ENCODE measurements at regions not wholly inside any gene's neighbourhood (a gene's known extent, or its start where the extent isn't known, plus 50 kb on each side); places are given as distances from the start of the nearest gene placed in this dataset.

DNA sequence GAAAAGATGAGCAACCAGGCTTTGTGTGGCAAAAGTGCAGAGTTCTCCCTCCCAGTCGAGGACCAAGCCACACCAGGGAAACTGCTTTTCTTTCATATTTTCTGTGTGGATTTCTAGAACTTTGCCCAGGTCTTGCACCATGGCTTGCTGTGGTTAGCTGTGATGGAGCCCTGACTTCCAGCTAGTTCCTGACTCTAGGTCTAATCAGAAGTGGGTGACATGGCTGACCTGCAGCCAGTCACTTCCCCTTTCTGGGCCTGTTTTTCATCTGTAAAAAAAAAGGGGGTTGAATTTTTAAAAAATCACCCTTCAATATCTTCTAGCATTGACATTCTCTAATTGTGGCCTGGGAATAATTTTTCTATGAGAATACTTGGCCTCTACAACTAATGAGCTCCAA lies 491.2 kb upstream of the USP24 start (continued):
- TF ChIP-seq, protein P1, sequence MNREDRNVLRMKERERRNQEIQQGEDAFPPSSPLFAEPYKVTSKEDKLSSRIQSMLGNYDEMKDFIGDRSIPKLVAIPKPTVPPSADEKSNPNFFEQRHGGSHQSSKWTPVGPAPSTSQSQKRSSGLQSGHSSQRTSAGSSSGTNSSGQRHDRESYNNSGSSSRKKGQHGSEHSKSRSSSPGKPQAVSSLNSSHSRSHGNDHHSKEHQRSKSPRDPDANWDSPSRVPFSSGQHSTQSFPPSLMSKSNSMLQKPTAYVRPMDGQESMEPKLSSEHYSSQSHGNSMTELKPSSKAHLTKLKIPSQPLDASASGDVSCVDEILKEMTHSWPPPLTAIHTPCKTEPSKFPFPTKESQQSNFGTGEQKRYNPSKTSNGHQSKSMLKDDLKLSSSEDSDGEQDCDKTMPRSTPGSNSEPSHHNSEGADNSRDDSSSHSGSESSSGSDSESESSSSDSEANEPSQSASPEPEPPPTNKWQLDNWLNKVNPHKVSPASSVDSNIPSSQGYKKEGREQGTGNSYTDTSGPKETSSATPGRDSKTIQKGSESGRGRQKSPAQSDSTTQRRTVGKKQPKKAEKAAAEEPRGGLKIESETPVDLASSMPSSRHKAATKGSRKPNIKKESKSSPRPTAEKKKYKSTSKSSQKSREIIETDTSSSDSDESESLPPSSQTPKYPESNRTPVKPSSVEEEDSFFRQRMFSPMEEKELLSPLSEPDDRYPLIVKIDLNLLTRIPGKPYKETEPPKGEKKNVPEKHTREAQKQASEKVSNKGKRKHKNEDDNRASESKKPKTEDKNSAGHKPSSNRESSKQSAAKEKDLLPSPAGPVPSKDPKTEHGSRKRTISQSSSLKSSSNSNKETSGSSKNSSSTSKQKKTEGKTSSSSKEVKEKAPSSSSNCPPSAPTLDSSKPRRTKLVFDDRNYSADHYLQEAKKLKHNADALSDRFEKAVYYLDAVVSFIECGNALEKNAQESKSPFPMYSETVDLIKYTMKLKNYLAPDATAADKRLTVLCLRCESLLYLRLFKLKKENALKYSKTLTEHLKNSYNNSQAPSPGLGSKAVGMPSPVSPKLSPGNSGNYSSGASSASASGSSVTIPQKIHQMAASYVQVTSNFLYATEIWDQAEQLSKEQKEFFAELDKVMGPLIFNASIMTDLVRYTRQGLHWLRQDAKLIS (CRISPR knock-in tag; IDR thresholded peaks at IDR 0.05; ENCODE audit: borderline replicate concordance): no peak
- TF ChIP-seq, protein P2, sequence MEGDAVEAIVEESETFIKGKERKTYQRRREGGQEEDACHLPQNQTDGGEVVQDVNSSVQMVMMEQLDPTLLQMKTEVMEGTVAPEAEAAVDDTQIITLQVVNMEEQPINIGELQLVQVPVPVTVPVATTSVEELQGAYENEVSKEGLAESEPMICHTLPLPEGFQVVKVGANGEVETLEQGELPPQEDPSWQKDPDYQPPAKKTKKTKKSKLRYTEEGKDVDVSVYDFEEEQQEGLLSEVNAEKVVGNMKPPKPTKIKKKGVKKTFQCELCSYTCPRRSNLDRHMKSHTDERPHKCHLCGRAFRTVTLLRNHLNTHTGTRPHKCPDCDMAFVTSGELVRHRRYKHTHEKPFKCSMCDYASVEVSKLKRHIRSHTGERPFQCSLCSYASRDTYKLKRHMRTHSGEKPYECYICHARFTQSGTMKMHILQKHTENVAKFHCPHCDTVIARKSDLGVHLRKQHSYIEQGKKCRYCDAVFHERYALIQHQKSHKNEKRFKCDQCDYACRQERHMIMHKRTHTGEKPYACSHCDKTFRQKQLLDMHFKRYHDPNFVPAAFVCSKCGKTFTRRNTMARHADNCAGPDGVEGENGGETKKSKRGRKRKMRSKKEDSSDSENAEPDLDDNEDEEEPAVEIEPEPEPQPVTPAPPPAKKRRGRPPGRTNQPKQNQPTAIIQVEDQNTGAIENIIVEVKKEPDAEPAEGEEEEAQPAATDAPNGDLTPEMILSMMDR (IDR thresholded peaks at IDR 0.05): no peak
- no peak for TF ChIP-seq MYBL2 (CRISPR knock-in tag; IDR thresholded peaks at IDR 0.05)

- no peak for ATAC-seq
- no peak overlapping the region for H3K27ac Mint-ChIP-seq
- ChIA-PET POLR2A (no interaction called here), CTCF (no interaction called here)
- H3K36me3 Mint-ChIP-seq: no peaks in the 10 kb centered on the region
- H3K27me3 Mint-ChIP-seq (ENCODE audit: low read depth): no peaks in the 10 kb centered on the region; the same call in 1 of the 2 replicates
- peaks cover 5% of the 10 kb centered on the region for H3K4me1 Mint-ChIP-seq
- no peak for DNase-seq (ENCODE audit: low spot score)
- H3K4me3 Mint-ChIP-seq: no peak overlapping the region
- H3K9me3 Mint-ChIP-seq: peaks cover 10% of the 10 kb centered on the region
- TF ChIP-seq ZNF121 (CRISPR knock-in tag; IDR thresholded peaks at IDR 0.05) (no peak), ZNF281 (CRISPR knock-in tag; IDR thresholded peaks at IDR 0.05) (no peak), FOXJ3 (CRISPR knock-in tag; IDR thresholded peaks at IDR 0.05; ENCODE audit: borderline replicate concordance) (no peak), ZNF416 (CRISPR knock-in tag; IDR thresholded peaks at IDR 0.05) (no peak), NR3C1 (CRISPR knock-in tag; conservative IDR thresholded peaks at IDR 0.05; ENCODE audit: low read depth) (no peak), HMGA2 (CRISPR knock-in tag; IDR thresholded peaks at IDR 0.05) (no peak), AR (CRISPR knock-in tag; IDR thresholded peaks at IDR 0.05) (no peak), JUN (CRISPR knock-in tag; IDR thresholded peaks at IDR 0.05) (no peak), E2F1 (CRISPR knock-in tag; IDR thresholded peaks at IDR 0.05) (no peak), ATF1 (CRISPR knock-in tag; IDR thresholded peaks at IDR 0.05) (no peak)
- TF ChIP-seq, protein P3, sequence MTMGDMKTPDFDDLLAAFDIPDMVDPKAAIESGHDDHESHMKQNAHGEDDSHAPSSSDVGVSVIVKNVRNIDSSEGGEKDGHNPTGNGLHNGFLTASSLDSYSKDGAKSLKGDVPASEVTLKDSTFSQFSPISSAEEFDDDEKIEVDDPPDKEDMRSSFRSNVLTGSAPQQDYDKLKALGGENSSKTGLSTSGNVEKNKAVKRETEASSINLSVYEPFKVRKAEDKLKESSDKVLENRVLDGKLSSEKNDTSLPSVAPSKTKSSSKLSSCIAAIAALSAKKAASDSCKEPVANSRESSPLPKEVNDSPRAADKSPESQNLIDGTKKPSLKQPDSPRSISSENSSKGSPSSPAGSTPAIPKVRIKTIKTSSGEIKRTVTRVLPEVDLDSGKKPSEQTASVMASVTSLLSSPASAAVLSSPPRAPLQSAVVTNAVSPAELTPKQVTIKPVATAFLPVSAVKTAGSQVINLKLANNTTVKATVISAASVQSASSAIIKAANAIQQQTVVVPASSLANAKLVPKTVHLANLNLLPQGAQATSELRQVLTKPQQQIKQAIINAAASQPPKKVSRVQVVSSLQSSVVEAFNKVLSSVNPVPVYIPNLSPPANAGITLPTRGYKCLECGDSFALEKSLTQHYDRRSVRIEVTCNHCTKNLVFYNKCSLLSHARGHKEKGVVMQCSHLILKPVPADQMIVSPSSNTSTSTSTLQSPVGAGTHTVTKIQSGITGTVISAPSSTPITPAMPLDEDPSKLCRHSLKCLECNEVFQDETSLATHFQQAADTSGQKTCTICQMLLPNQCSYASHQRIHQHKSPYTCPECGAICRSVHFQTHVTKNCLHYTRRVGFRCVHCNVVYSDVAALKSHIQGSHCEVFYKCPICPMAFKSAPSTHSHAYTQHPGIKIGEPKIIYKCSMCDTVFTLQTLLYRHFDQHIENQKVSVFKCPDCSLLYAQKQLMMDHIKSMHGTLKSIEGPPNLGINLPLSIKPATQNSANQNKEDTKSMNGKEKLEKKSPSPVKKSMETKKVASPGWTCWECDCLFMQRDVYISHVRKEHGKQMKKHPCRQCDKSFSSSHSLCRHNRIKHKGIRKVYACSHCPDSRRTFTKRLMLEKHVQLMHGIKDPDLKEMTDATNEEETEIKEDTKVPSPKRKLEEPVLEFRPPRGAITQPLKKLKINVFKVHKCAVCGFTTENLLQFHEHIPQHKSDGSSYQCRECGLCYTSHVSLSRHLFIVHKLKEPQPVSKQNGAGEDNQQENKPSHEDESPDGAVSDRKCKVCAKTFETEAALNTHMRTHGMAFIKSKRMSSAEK (CRISPR knock-in tag; IDR thresholded peaks at IDR 0.05; ENCODE audit: borderline replicate concordance): no peak
- TF ChIP-seq, protein P4, sequence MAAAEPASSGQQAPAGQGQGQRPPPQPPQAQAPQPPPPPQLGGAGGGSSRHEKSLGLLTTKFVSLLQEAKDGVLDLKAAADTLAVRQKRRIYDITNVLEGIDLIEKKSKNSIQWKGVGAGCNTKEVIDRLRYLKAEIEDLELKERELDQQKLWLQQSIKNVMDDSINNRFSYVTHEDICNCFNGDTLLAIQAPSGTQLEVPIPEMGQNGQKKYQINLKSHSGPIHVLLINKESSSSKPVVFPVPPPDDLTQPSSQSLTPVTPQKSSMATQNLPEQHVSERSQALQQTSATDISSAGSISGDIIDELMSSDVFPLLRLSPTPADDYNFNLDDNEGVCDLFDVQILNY (CRISPR knock-in tag; IDR thresholded peaks at IDR 0.05): no peak
- TF ChIP-seq, protein P5, sequence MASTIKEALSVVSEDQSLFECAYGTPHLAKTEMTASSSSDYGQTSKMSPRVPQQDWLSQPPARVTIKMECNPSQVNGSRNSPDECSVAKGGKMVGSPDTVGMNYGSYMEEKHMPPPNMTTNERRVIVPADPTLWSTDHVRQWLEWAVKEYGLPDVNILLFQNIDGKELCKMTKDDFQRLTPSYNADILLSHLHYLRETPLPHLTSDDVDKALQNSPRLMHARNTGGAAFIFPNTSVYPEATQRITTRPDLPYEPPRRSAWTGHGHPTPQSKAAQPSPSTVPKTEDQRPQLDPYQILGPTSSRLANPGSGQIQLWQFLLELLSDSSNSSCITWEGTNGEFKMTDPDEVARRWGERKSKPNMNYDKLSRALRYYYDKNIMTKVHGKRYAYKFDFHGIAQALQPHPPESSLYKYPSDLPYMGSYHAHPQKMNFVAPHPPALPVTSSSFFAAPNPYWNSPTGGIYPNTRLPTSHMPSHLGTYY (CRISPR knock-in tag; IDR thresholded peaks at IDR 0.05): no peak
These were observed 488.7 kb upstream of the USP24 start for GRCh38 chr1:55703726-55704363.
